ENCODE measurements at regions not wholly inside any gene's neighbourhood (a gene's known extent, or its start where the extent isn't known, plus 50 kb on each side); places are given as distances from the start of the nearest gene placed in this dataset.

DNA sequence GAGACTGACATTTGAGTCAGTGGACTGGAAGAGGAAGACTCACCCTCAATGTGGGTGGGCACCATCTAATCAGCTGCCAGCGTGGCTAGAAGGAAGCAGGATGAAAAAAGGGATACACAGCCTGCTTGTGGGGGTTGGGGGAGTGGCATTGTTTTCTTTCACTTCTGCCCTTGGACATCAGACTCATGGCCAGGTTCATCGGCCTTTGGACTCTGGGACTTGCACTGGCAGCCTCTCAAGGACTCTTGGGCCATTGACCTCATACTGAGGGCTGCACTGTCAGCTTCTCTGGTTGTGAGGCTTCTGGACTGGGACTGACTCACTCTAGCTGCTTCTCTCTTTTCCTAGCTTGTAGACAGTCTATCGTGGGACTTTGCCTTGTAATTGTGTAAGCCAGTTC, 374.9 kb downstream of the TLE1 start:
- TF ChIP-seq, protein P1, sequence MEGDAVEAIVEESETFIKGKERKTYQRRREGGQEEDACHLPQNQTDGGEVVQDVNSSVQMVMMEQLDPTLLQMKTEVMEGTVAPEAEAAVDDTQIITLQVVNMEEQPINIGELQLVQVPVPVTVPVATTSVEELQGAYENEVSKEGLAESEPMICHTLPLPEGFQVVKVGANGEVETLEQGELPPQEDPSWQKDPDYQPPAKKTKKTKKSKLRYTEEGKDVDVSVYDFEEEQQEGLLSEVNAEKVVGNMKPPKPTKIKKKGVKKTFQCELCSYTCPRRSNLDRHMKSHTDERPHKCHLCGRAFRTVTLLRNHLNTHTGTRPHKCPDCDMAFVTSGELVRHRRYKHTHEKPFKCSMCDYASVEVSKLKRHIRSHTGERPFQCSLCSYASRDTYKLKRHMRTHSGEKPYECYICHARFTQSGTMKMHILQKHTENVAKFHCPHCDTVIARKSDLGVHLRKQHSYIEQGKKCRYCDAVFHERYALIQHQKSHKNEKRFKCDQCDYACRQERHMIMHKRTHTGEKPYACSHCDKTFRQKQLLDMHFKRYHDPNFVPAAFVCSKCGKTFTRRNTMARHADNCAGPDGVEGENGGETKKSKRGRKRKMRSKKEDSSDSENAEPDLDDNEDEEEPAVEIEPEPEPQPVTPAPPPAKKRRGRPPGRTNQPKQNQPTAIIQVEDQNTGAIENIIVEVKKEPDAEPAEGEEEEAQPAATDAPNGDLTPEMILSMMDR (IDR thresholded peaks at IDR 0.05), result no peak
- TF ChIP-seq EP300 (IDR thresholded peaks at IDR 0.05), result no peak
- no peak for TF ChIP-seq POLR2A (IDR thresholded peaks at IDR 0.05)
- no peak for TF ChIP-seq POLR2AphosphoS5 (IDR thresholded peaks at IDR 0.05)

All from upper lobe of left lung (tissue), 4 donors.